Mesothelial cell of epicardium (in vitro differentiated cells): ENCODE measurements at regions not wholly inside any gene's neighbourhood (a gene's known extent, or its start where the extent isn't known, plus 50 kb on each side); places are given as distances from the start of the nearest gene placed in this dataset.

ENCODE experiments used
- DNase-seq, 2 experiments: peaks; one replicate each; pipeline ENCODE4 v3.0.0; 2021; ENCODE audit warnings: low spot score in 2 of 2; ENCODE audit not compliant: unreplicated experiment in 2 of 2
- H3K27ac Mint-ChIP-seq: 2 replicates; pipeline ENCODE4 v1.8.0; 2021; ENCODE audit warnings: mixed read lengths
- H3K27me3 Mint-ChIP-seq: 2 replicates; pipeline ENCODE4 v1.8.0; 2021; ENCODE audit warnings: low read depth, mixed read lengths
- H3K36me3 Mint-ChIP-seq: 2 replicates; pipeline ENCODE4 v1.8.0; 2021; ENCODE audit warnings: mixed read lengths
- H3K4me1 Mint-ChIP-seq: 2 replicates; pipeline ENCODE4 v1.8.0; 2021; ENCODE audit warnings: mixed read lengths
- H3K4me3 Mint-ChIP-seq: 2 replicates; pipeline ENCODE4 v1.8.0; 2021; ENCODE audit warnings: mild to moderate bottlenecking, moderate library complexity, mixed read lengths
- H3K9me3 Mint-ChIP-seq: 2 replicates; pipeline ENCODE4 v1.8.0; 2021; ENCODE audit warnings: mixed read lengths
- TF ChIP-seq, protein P1 (sequence below): fragments of 200-600 bp; sonication (generic); IDR thresholded peaks from one replicate; pipeline ENCODE4 v1.5.0; 2021; ENCODE audit warnings: antibody characterized with exemption; ENCODE audit not compliant: unreplicated experiment

DNA sequence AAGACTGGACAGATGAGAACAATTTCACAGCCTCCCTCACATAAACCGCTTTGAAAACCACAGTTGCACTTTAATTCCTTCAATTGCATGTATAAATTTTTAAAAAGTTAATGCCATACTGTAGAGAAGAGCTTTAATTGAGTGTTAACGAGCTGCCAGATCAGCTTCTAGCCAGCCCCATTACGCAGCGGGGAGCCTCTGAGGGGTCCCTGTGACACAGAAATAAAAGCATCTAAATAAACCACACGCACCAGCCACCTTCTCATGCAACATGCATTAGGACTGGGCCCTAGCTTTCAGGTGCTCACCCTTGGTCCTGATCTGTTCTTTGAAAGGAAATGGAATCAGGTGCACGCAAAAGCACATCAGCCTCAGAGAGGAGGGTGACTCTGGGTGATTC, 111.7 kb downstream of the SPATA19 start:
- Mint-ChIP-seq H3K27me3 (peaks cover 12% of the 10 kb centered on the region), H3K4me3 (no peak overlapping the region), H3K9me3 (no peaks in the 10 kb centered on the region), H3K36me3 (no peaks in the 10 kb centered on the region), H3K4me1 (no peaks in the 10 kb centered on the region), H3K27ac (no peak overlapping the region)
- DNase-seq = no peak
- TF ChIP-seq, protein P1, sequence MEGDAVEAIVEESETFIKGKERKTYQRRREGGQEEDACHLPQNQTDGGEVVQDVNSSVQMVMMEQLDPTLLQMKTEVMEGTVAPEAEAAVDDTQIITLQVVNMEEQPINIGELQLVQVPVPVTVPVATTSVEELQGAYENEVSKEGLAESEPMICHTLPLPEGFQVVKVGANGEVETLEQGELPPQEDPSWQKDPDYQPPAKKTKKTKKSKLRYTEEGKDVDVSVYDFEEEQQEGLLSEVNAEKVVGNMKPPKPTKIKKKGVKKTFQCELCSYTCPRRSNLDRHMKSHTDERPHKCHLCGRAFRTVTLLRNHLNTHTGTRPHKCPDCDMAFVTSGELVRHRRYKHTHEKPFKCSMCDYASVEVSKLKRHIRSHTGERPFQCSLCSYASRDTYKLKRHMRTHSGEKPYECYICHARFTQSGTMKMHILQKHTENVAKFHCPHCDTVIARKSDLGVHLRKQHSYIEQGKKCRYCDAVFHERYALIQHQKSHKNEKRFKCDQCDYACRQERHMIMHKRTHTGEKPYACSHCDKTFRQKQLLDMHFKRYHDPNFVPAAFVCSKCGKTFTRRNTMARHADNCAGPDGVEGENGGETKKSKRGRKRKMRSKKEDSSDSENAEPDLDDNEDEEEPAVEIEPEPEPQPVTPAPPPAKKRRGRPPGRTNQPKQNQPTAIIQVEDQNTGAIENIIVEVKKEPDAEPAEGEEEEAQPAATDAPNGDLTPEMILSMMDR = no peak

DNA sequence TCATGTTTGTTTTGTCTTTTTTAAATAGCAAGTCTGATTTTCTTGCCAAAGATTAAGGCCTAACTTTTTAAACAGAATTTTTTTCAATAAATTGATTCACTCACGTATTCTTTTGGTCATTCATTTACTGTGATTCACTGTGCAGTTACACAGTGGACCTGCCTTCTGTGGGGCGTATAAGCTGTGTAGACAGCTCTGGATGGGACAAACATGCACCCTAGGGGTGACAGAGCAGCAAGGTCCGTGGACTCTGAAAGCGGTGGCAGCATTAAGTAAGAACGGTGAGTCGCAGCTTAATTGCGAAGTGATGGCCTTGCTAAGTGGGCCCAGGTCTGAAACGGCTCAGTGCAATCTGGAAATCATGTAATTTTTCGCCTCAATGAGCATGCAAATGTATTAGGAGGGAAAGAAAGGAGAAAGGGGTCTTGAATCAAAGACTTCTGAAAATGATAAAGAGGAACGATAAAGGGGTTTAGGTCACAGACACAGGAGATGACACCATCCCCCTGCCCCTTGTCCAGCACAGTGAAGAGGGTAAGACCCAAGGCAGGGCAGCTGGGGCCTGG, 113.1 kb downstream of the SPATA19 start:
- no peak for DNase-seq
- Mint-ChIP-seq H3K4me1 (no peaks in the 10 kb centered on the region), H3K27me3 (peaks cover 12% of the 10 kb centered on the region), H3K36me3 (no peaks in the 10 kb centered on the region), H3K27ac (no peak overlapping the region), H3K4me3 (no peak overlapping the region), H3K9me3 (no peaks in the 10 kb centered on the region)
- TF ChIP-seq, protein P1 = no peak

DNA sequence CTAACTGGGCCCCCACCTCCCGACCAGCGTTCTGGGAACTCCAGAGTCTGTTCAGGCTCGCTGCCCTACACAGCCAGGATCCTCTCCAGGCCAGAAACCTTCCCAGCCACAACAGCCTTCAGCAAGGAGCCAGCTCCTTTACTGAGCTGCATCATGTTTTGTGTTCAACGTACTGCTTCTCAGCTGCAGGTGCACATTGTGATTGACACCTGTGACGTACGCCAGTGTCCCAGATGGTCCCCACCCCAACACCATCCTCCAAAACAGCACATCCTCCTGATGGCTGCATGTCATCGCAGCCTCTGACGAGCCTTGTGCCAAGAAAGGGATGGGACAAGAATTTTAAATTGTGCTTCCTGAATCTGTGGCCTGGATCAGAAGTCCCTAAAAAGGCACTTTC, 117.5 kb downstream of the SPATA19 start:
- Mint-ChIP-seq H3K36me3 (no peaks in the 10 kb centered on the region), H3K4me1 (no peaks in the 10 kb centered on the region), H3K9me3 (peaks cover 3% of the 10 kb centered on the region), H3K4me3 (no peak overlapping the region), H3K27ac (no peak overlapping the region), H3K27me3 (peaks cover 14% of the 10 kb centered on the region)
- DNase-seq = no peak
- TF ChIP-seq, protein P1 = no peak

DNA sequence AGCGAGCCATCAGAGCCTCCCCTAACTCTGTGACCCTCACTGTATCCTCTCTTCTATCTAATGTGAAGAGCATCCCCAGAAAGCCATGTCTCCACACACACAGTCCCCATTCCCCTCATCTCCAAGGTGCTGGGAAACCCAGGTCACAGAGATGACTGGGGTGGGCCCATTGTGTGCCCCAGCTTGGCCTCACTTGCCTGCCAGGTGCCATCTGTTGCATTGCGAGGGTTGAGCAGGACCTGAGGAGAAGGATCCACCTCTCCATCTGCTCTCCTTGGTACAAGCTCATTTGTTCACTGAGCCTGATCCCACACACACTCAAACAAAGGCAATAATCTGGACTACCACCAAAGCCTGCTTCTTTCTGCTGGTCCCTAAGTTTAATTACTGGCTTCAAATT, 118.8 kb downstream of the SPATA19 start:
- DNase-seq = no peak
- Mint-ChIP-seq H3K27ac (no peak overlapping the region), H3K9me3 (peaks cover 3% of the 10 kb centered on the region), H3K4me1 (no peaks in the 10 kb centered on the region), H3K36me3 (no peaks in the 10 kb centered on the region), H3K4me3 (no peak overlapping the region), H3K27me3 (peaks cover 10% of the 10 kb centered on the region)
- TF ChIP-seq, protein P1 = no peak

DNA sequence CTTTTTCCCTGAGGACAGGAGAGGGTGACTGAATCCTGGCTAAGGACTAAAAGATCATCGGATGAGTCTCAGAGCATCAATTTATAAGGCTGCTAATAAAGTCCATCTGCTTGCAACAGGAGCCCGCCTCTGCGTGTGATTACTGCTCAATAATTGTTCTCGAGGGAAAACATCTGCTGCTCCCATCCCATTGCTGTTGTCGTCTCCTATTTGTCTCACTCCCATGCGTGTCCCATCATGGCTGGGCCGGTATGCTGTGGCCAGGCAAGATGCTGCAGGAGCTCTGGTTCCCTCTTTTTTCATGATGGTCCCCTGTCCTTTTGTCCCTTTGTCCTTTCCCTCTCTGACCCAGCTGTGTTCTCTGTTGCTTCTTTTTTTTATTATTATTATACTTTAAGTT, 121.2 kb downstream of the SPATA19 start:
- no peaks in the 10 kb centered on the region for H3K36me3 Mint-ChIP-seq
- H3K4me1 Mint-ChIP-seq = no peaks in the 10 kb centered on the region
- TF ChIP-seq, protein P1 = no peak
- H3K27me3 Mint-ChIP-seq = peaks cover 12% of the 10 kb centered on the region
- H3K9me3 Mint-ChIP-seq = peaks cover 3% of the 10 kb centered on the region
- H3K4me3 Mint-ChIP-seq = no peak overlapping the region
- no peak for DNase-seq
- no peak overlapping the region for H3K27ac Mint-ChIP-seq

GRCh38 chr11:133723056-133723455, 122.3 kb downstream of the SPATA19 start:
- H3K9me3 Mint-ChIP-seq = peaks cover 3% of the 10 kb centered on the region
- no peaks in the 10 kb centered on the region for H3K4me1 Mint-ChIP-seq
- TF ChIP-seq, protein P1 = no peak
- DNase-seq = no peak
- no peak overlapping the region for H3K4me3 Mint-ChIP-seq
- no peaks in the 10 kb centered on the region for H3K36me3 Mint-ChIP-seq
- H3K27ac Mint-ChIP-seq = no peak overlapping the region
- peaks cover 12% of the 10 kb centered on the region for H3K27me3 Mint-ChIP-seq
